K562 (cell line): ENCODE measurements at regions not wholly inside any gene's neighbourhood (a gene's known extent, or its start where the extent isn't known, plus 50 kb on each side); places are given as distances from the start of the nearest gene placed in this dataset.

Source experiments
- CREB3 ChIP-seq: fragments of 450-650 bp; conservative IDR thresholded peaks from 2 replicates; pipeline ENCODE4 v1.6.1; 2016; ENCODE audit warnings: missing genetic modification characterization, low read depth, mild to moderate bottlenecking, missing compliant biosample characterization, moderate library complexity
- CREM ChIP-seq: IDR thresholded peaks from 2 replicates; pipeline ENCODE4 v1.6.1; 2014; ENCODE audit warnings: antibody characterized with exemption, low read depth
- CTCF ChIP-seq, 3 experiments: IDR thresholded peaks in 2 of 3; conservative IDR thresholded peaks in 1 of 3; 2 replicates each; pipeline ENCODE4 v1.5.1; 2011 to 2012; ENCODE audit warnings: low read length in 3 of 3, mild to moderate bottlenecking in 3 of 3, control low read depth in 2 of 3, improper control_type of control experiment in 1 of 3, inconsistent platforms in 1 of 3, low read depth in 1 of 3, mixed read lengths in 1 of 3, moderate library complexity in 1 of 3; ENCODE audit not compliant: insufficient read depth in 2 of 3
- NFE2 ChIP-seq: IDR thresholded peaks from 2 replicates; pipeline ENCODE4 v1.6.1; 2014; ENCODE audit warnings: antibody characterized with exemption, low read depth
- POLR2AphosphoS5 ChIP-seq: IDR thresholded peaks from 2 replicates; pipeline ENCODE4 v1.6.1; 2011; ENCODE audit warnings: mild to moderate bottlenecking, low read depth, low read length, moderate library complexity; ENCODE audit not compliant: control insufficient read depth, insufficient read depth
- PTTG1 ChIP-seq: fragments of 450-650 bp; IDR thresholded peaks from 2 replicates; pipeline ENCODE4 v1.6.1; 2016; ENCODE audit warnings: low read depth, mild to moderate bottlenecking, missing genetic modification characterization, missing compliant biosample characterization
- RAD21 ChIP-seq, 2 experiments: fragments of 250-450 bp in 1 of 2; fragments of 450-650 bp in 1 of 2; sonication (Bioruptor Pico) in 1 of 2; formaldehyde crosslinking in 1 of 2; IDR thresholded peaks in 1 of 2; conservative IDR thresholded peaks in 1 of 2; 2 replicates each; pipeline versions ENCODE4 v1.4.0 to v1.8.0; 2020 to 2022; ENCODE audit warnings: mild to moderate bottlenecking in 2 of 2, moderate library complexity in 1 of 2
- TCF7 ChIP-seq: sonication (generic); IDR thresholded peaks from 2 replicates; pipeline ENCODE4 v1.6.1; 2016; ENCODE audit warnings: antibody characterized with exemption, borderline replicate concordance
- TEAD2 ChIP-seq: fragments of 450-650 bp; IDR thresholded peaks from 2 replicates; pipeline ENCODE4 v1.6.1; 2016; ENCODE audit warnings: missing genetic modification characterization, control low read depth, missing compliant biosample characterization

DNA sequence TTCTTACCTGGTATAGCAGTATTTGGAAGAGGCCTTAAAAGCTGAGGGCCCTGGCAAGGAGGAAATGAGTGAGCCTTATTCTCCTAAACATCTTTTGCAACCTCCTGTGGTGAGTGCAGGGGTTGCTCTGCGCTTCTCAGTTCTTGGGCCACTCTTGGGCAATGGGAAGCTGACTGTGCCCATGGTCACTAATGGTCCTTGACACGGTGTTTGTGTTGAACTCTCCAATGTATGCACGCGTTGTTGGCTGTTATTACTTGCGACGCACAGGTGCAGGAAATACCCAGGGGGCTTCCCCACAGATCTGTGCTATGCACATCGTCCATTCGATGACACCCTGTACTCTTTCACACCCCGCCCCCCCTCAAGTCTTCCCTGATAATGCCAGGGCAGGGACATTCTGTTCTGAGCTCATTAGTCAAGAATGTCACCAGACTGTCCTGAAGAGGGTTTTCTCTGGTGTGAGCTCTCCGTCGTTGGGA is 79.7 kb downstream of the EDN1 start:
- TF ChIP-seq TEAD2 = no peak
- no peak for TF ChIP-seq POLR2AphosphoS5
- no peak for TF ChIP-seq CREB3 (tag)
- TF ChIP-seq NFE2 = no peak
- no peak for TF ChIP-seq CTCF (IDR thresholded peaks at IDR 0.05 in 2 of 3, conservative IDR thresholded peaks at IDR 0.05 in 1 of 3; ENCODE audit: insufficient read depth in 2 of 3, low read depth in 1 of 3, low read length in 3 of 3)
- no peak for TF ChIP-seq CREM
- TF ChIP-seq TCF7 = no peak
- TF ChIP-seq PTTG1 (tag) = no peak
- no peak for TF ChIP-seq RAD21 (CRISPR knock-in tag; conservative IDR thresholded peaks at IDR 0.05 in 1 of 2, IDR thresholded peaks at IDR 0.05 in 1 of 2)
